ENCODE measurements at regions not wholly inside any gene's neighbourhood (a gene's known extent, or its start where the extent isn't known, plus 50 kb on each side); places are given as distances from the start of the nearest gene placed in this dataset.

DNA sequence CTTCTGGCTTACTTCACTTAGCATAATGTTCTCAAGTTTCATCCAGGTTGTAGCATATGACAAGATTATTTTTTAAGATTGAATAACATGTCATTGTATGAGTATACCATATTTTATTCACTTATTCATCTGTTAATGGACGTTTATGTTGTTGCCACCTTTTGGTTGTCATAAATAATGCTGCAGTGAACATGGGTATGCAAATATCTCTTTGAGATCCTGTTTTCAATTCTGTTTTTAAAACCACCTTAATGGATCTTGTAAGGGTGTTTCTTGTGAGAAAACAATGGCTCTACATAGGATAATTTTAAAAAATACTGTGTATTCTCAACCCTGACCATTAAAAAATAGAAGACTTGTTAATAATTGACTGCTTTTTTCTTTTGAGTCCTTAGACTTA, 290.7 kb upstream of the TMEM229A start:
- no peak overlapping the region for H2AFZ ChIP-seq (ENCODE audit: low read depth, low read length)
- H3K4me3 ChIP-seq (ENCODE audit: low read depth in 1 of 2, low read length in 2 of 2), result no peak overlapping the region
- H3K9ac ChIP-seq (ENCODE audit: low read depth, low read length), result no peak overlapping the region
- H3K4me2 ChIP-seq (ENCODE audit: insufficient read depth, low read length), result no peak overlapping the region
- H3K79me2 ChIP-seq (ENCODE audit: insufficient read depth, low read length), result no peaks in the 10 kb centered on the region
- H3K36me3 ChIP-seq (ENCODE audit: insufficient read depth, low read length), result no peaks in the 10 kb centered on the region
- no peak overlapping the region for H3K27ac ChIP-seq (ENCODE audit: low read length)
- peaks cover 3% of the 10 kb centered on the region for H3K9me3 ChIP-seq (ENCODE audit: insufficient read depth, low read length, severe bottlenecking)
- no peaks in the 10 kb centered on the region for H3K4me1 ChIP-seq (ENCODE audit: insufficient read depth, low read length)
- H4K20me1 ChIP-seq (ENCODE audit: insufficient read depth, low read length), result no peaks in the 10 kb centered on the region
- ATAC-seq (ENCODE audit: insufficient read depth, low read depth), result no peak
- TF ChIP-seq, protein P1, sequence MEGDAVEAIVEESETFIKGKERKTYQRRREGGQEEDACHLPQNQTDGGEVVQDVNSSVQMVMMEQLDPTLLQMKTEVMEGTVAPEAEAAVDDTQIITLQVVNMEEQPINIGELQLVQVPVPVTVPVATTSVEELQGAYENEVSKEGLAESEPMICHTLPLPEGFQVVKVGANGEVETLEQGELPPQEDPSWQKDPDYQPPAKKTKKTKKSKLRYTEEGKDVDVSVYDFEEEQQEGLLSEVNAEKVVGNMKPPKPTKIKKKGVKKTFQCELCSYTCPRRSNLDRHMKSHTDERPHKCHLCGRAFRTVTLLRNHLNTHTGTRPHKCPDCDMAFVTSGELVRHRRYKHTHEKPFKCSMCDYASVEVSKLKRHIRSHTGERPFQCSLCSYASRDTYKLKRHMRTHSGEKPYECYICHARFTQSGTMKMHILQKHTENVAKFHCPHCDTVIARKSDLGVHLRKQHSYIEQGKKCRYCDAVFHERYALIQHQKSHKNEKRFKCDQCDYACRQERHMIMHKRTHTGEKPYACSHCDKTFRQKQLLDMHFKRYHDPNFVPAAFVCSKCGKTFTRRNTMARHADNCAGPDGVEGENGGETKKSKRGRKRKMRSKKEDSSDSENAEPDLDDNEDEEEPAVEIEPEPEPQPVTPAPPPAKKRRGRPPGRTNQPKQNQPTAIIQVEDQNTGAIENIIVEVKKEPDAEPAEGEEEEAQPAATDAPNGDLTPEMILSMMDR (IDR thresholded peaks at IDR 0.05; ENCODE audit: borderline replicate concordance, extremely low read depth, low read length, poor library complexity, severe bottlenecking), result no peak
- no peak for TF ChIP-seq EZH2 (IDR thresholded peaks at IDR 0.05; ENCODE audit: borderline replicate concordance, low read depth, low read length, severe bottlenecking)
- H3K27me3 ChIP-seq (ENCODE audit: insufficient read depth, low read length, poor library complexity), result no peaks in the 10 kb centered on the region
- no peak for DNase-seq

DNA sequence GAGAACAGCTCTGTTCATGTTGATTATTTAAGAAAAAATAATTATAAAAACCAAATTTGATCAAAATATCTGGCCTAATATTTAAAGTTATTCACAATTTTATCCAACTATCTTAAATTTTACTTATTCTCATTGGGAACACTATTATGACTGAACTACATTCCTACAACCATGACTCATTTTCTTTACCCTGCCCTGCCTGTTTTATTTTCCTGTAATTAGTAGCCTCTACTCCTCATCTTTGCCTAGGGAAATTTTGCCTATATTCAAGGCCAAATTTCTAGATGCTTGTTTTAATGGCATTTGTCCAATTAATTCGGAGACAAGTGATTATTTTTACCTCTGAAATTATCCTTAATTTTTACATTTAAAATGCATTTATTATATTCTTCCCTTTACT, 289.7 kb upstream of the TMEM229A start:
- no peak overlapping the region for H3K4me3 ChIP-seq (ENCODE audit: low read depth in 1 of 2, low read length in 2 of 2)
- no peaks in the 10 kb centered on the region for H3K36me3 ChIP-seq (ENCODE audit: insufficient read depth, low read length)
- no peaks in the 10 kb centered on the region for H4K20me1 ChIP-seq (ENCODE audit: insufficient read depth, low read length)
- DNase-seq (no peak), ATAC-seq (ENCODE audit: insufficient read depth, low read depth) (no peak)
- no peak overlapping the region for H3K9ac ChIP-seq (ENCODE audit: low read depth, low read length)
- no peaks in the 10 kb centered on the region for H3K4me1 ChIP-seq (ENCODE audit: insufficient read depth, low read length)
- TF ChIP-seq, protein P1 (IDR thresholded peaks at IDR 0.05; ENCODE audit: borderline replicate concordance, extremely low read depth, low read length, poor library complexity, severe bottlenecking), result no peak
- no peak for TF ChIP-seq EZH2 (IDR thresholded peaks at IDR 0.05; ENCODE audit: borderline replicate concordance, low read depth, low read length, severe bottlenecking)
- H3K79me2 ChIP-seq (ENCODE audit: insufficient read depth, low read length), result no peaks in the 10 kb centered on the region
- peaks cover 3% of the 10 kb centered on the region for H3K9me3 ChIP-seq (ENCODE audit: insufficient read depth, low read length, severe bottlenecking)
- no peaks in the 10 kb centered on the region for H3K27me3 ChIP-seq (ENCODE audit: insufficient read depth, low read length, poor library complexity)
- H3K4me2 ChIP-seq (ENCODE audit: insufficient read depth, low read length), result no peak overlapping the region
- H2AFZ ChIP-seq (ENCODE audit: low read depth, low read length), result no peak overlapping the region
- no peak overlapping the region for H3K27ac ChIP-seq (ENCODE audit: low read length)

DNA sequence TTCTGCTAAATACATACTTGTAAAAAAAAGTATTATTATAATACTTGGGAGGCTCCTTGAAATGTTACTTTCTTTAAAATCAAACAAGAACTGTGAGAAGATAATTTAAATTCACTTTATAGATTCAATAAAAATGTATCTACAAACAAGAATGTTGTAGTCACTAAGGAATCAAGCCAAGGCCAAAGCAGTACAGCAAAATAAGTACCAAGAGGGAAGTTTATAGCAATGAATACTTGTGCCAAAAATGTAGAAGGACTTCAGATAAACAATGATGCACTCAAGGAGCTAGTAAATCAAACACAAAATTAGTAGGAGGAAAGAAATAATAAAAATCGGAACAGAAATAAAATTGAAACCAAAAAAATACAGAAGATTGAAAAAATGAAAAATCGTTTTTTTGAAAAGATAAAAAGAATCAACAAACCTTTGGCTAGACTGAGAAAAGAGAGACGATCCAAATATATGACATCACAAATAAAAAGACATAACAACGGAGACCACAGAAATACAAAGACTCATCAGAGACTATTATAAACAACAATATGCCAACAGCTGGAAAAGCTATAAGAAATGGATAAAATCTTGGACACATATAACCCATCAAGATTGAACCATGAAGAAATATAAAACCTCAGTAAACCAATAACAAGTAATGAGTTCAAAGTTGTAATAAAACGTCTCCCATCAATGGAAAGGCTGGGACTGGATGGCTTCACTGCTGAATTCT, 286.0 kb upstream of the TMEM229A start:
- Histone ChIP-seq H4K20me1 (ENCODE audit: insufficient read depth, low read length) (no peaks in the 10 kb centered on the region), H3K4me3 (ENCODE audit: low read depth in 1 of 2, low read length in 2 of 2) (no peak overlapping the region), H3K36me3 (ENCODE audit: insufficient read depth, low read length) (no peaks in the 10 kb centered on the region), H3K4me2 (ENCODE audit: insufficient read depth, low read length) (no peak overlapping the region), H2AFZ (ENCODE audit: low read depth, low read length) (no peak overlapping the region), H3K4me1 (ENCODE audit: insufficient read depth, low read length) (no peaks in the 10 kb centered on the region), H3K27ac (ENCODE audit: low read length) (no peak overlapping the region), H3K9me3 (ENCODE audit: insufficient read depth, low read length, severe bottlenecking) (no peaks in the 10 kb centered on the region), H3K79me2 (ENCODE audit: insufficient read depth, low read length) (no peaks in the 10 kb centered on the region), H3K9ac (ENCODE audit: low read depth, low read length) (no peak overlapping the region), H3K27me3 (ENCODE audit: insufficient read depth, low read length, poor library complexity) (no peaks in the 10 kb centered on the region)
- no peak for TF ChIP-seq EZH2 (IDR thresholded peaks at IDR 0.05; ENCODE audit: borderline replicate concordance, low read depth, low read length, severe bottlenecking)
- TF ChIP-seq, protein P1 (IDR thresholded peaks at IDR 0.05; ENCODE audit: borderline replicate concordance, extremely low read depth, low read length, poor library complexity, severe bottlenecking), result no peak
- DNase-seq, result no peak
- no peak for ATAC-seq (ENCODE audit: insufficient read depth, low read depth)
